ENCODE measurements at regions not wholly inside any gene's neighbourhood (a gene's known extent, or its start where the extent isn't known, plus 50 kb on each side); places are given as distances from the start of the nearest gene placed in this dataset.

DNA sequence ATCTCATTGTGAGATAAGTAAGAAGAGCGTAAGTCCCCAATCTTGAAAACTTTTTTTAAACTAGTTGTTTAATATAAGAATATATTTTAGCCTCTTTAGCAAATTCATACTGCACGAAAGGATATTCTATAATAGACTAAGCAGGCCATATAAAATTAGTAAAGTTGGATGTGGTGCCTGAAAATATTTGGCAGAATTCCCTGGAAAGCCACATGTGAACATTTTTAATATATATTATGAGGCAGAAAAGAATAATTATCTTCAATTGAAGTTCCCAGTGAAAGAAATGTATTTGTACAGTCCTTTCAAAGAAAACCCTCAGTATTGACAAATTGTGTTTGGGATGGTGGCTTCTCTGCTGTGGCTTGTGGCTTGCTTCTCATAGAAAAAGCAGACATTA is 237.5 kb upstream of the JAG1 start:
- Histone ChIP-seq H3K27ac (ENCODE audit: low read depth, low read length) (no peak overlapping the region), H3K79me2 (ENCODE audit: insufficient read depth, low read length) (no peaks in the 10 kb centered on the region), H2AFZ (ENCODE audit: low read depth, low read length, poor library complexity, severe bottlenecking) (no peak overlapping the region), H3K4me1 (ENCODE audit: control insufficient read depth in 1 of 2, insufficient read depth in 2 of 2, low read length in 2 of 2) (no peaks in the 10 kb centered on the region), H3K27me3 (ENCODE audit: insufficient read depth, low read length) (no peaks in the 10 kb centered on the region), H3K4me2 (ENCODE audit: low read length) (no peak overlapping the region), H4K20me1 (ENCODE audit: insufficient read depth) (no peaks in the 10 kb centered on the region), H3K9me2 (ENCODE audit: insufficient read depth) (no peaks in the 10 kb centered on the region), H3K9me3 (ENCODE audit: control insufficient read depth in 1 of 2, insufficient read depth in 1 of 2, low read depth in 1 of 2, low read length in 2 of 2) (no peaks in the 10 kb centered on the region), H3K9ac (ENCODE audit: low read length) (no peak overlapping the region), H3K4me3 (replicated peaks in 1 of 2; ENCODE audit: low read depth in 1 of 2, low read length in 2 of 2) (no peak overlapping the region), H3K36me3 (ENCODE audit: control insufficient read depth in 1 of 2, insufficient read depth in 2 of 2, low read length in 2 of 2) (no peaks in the 10 kb centered on the region)
- ATAC-seq (no peak), DNase-seq (ENCODE audit: low read depth, low spot score) (no peak)
- no peak for TF ChIP-seq FOSL1 (IDR thresholded peaks at IDR 0.05; ENCODE audit: low read depth)
- TF ChIP-seq, protein P1, sequence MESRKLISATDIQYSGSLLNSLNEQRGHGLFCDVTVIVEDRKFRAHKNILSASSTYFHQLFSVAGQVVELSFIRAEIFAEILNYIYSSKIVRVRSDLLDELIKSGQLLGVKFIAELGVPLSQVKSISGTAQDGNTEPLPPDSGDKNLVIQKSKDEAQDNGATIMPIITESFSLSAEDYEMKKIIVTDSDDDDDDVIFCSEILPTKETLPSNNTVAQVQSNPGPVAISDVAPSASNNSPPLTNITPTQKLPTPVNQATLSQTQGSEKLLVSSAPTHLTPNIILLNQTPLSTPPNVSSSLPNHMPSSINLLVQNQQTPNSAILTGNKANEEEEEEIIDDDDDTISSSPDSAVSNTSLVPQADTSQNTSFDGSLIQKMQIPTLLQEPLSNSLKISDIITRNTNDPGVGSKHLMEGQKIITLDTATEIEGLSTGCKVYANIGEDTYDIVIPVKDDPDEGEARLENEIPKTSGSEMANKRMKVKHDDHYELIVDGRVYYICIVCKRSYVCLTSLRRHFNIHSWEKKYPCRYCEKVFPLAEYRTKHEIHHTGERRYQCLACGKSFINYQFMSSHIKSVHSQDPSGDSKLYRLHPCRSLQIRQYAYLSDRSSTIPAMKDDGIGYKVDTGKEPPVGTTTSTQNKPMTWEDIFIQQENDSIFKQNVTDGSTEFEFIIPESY (IDR thresholded peaks at IDR 0.05; ENCODE audit: extremely low read depth, insufficient replicate concordance, low read length): no peak
- TF ChIP-seq RAD21 (IDR thresholded peaks at IDR 0.05; ENCODE audit: low read depth): no peak
- no peak for TF ChIP-seq EGR1 (IDR thresholded peaks at IDR 0.05; ENCODE audit: low read depth)
- no peak for TF ChIP-seq POLR2A (IDR thresholded peaks at IDR 0.05; ENCODE audit: borderline replicate concordance, extremely low read depth, insufficient read depth, insufficient read length)
- no peak for TF ChIP-seq EZH2 (IDR thresholded peaks at IDR 0.05)
- TF ChIP-seq, protein P2, sequence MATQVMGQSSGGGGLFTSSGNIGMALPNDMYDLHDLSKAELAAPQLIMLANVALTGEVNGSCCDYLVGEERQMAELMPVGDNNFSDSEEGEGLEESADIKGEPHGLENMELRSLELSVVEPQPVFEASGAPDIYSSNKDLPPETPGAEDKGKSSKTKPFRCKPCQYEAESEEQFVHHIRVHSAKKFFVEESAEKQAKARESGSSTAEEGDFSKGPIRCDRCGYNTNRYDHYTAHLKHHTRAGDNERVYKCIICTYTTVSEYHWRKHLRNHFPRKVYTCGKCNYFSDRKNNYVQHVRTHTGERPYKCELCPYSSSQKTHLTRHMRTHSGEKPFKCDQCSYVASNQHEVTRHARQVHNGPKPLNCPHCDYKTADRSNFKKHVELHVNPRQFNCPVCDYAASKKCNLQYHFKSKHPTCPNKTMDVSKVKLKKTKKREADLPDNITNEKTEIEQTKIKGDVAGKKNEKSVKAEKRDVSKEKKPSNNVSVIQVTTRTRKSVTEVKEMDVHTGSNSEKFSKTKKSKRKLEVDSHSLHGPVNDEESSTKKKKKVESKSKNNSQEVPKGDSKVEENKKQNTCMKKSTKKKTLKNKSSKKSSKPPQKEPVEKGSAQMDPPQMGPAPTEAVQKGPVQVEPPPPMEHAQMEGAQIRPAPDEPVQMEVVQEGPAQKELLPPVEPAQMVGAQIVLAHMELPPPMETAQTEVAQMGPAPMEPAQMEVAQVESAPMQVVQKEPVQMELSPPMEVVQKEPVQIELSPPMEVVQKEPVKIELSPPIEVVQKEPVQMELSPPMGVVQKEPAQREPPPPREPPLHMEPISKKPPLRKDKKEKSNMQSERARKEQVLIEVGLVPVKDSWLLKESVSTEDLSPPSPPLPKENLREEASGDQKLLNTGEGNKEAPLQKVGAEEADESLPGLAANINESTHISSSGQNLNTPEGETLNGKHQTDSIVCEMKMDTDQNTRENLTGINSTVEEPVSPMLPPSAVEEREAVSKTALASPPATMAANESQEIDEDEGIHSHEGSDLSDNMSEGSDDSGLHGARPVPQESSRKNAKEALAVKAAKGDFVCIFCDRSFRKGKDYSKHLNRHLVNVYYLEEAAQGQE (IDR thresholded peaks at IDR 0.05; ENCODE audit: low read depth): no peak
- TF ChIP-seq CEBPB (IDR thresholded peaks at IDR 0.05; ENCODE audit: low read depth): no peak
- TF ChIP-seq POLR2AphosphoS5 (IDR thresholded peaks at IDR 0.05; ENCODE audit: low read depth, low read length): no peak
- TF ChIP-seq TCF7L2 (IDR thresholded peaks at IDR 0.05; ENCODE audit: borderline replicate concordance, extremely low read depth, insufficient read depth, insufficient read length): no peak
- TF ChIP-seq CBX3 (IDR thresholded peaks at IDR 0.05; ENCODE audit: low read depth): no peak
- TF ChIP-seq, protein P3, sequence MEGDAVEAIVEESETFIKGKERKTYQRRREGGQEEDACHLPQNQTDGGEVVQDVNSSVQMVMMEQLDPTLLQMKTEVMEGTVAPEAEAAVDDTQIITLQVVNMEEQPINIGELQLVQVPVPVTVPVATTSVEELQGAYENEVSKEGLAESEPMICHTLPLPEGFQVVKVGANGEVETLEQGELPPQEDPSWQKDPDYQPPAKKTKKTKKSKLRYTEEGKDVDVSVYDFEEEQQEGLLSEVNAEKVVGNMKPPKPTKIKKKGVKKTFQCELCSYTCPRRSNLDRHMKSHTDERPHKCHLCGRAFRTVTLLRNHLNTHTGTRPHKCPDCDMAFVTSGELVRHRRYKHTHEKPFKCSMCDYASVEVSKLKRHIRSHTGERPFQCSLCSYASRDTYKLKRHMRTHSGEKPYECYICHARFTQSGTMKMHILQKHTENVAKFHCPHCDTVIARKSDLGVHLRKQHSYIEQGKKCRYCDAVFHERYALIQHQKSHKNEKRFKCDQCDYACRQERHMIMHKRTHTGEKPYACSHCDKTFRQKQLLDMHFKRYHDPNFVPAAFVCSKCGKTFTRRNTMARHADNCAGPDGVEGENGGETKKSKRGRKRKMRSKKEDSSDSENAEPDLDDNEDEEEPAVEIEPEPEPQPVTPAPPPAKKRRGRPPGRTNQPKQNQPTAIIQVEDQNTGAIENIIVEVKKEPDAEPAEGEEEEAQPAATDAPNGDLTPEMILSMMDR (IDR thresholded peaks at IDR 0.05 in 2 of 3, conservative IDR thresholded peaks at IDR 0.05 in 1 of 3; ENCODE audit: borderline replicate concordance in 1 of 3, insufficient read depth in 1 of 3, low read depth in 2 of 3, low read length in 2 of 3): no peak
- no peak for TF ChIP-seq SRF (IDR thresholded peaks at IDR 0.05; ENCODE audit: low read depth)
- TF ChIP-seq, protein P4, sequence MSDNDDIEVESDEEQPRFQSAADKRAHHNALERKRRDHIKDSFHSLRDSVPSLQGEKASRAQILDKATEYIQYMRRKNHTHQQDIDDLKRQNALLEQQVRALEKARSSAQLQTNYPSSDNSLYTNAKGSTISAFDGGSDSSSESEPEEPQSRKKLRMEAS (IDR thresholded peaks at IDR 0.05): no peak
- no peak for TF ChIP-seq JUND (IDR thresholded peaks at IDR 0.05)
- TF ChIP-seq ZNF274 (IDR thresholded peaks at IDR 0.05; ENCODE audit: low read depth, low read length): no peak
- no peak for TF ChIP-seq EZH2phosphoT487 (IDR thresholded peaks at IDR 0.05; ENCODE audit: borderline replicate concordance)
- no peak for TF ChIP-seq SIN3A (IDR thresholded peaks at IDR 0.05; ENCODE audit: low read depth)
- intact Hi-C loops (cut with micrococcal nuclease): no loop called here
- POLR2A ChIA-PET: no interaction called here
- RAD21 ChIA-PET (ENCODE audit: low non-redundant PET in 1 of 2, low total read pairs in 2 of 2, uncharacterized antibody in 2 of 2, unreplicated experiment in 2 of 2): no interaction called here
- no TSS peak for BruUV-seq (replicated peaks)
- CTCF ChIA-PET: no interaction called here
